Smooth muscle cell (in vitro differentiated cells): ENCODE measurements at regions not wholly inside any gene's neighbourhood (a gene's known extent, or its start where the extent isn't known, plus 50 kb on each side); places are given as distances from the start of the nearest gene placed in this dataset.

Experiments
- DNase-seq: peaks from one replicate; lab custom pipeline; 2025; ENCODE audit not compliant: unreplicated experiment; lab: John Stamatoyannopoulos, UW
- H2AFZ ChIP-seq: fragments of 200-600 bp; sonication (generic); 2 replicates; pipeline ENCODE4 v1.6.0; 2016; ENCODE audit warnings: antibody characterized with exemption, low read depth, mild to moderate bottlenecking
- H3F3A ChIP-seq: fragments of 200-600 bp; sonication (generic); 2 replicates; pipeline ENCODE4 v1.6.0; 2017; ENCODE audit warnings: antibody characterized with exemption, low read depth
- H3K27ac ChIP-seq: fragments of 200-600 bp; sonication (generic); 2 replicates; pipeline ENCODE4 v1.5.1; 2016; ENCODE audit warnings: low read depth, mild to moderate bottlenecking
- H3K27me3 ChIP-seq: fragments of 200-600 bp; sonication (generic); 2 replicates; pipeline ENCODE4 v1.6.1; 2016; ENCODE audit warnings: low read depth, mild to moderate bottlenecking
- H3K36me3 ChIP-seq: fragments of 200-600 bp; sonication (generic); 2 replicates; pipeline ENCODE4 v1.5.1; 2016; ENCODE audit warnings: low read depth
- H3K4me1 ChIP-seq: fragments of 200-600 bp; sonication (generic); 2 replicates; pipeline ENCODE4 v1.5.1; 2016; ENCODE audit warnings: low read depth
- H3K4me2 ChIP-seq: fragments of 200-600 bp; sonication (generic); 2 replicates; pipeline ENCODE4 v1.6.0; 2016; ENCODE audit warnings: mild to moderate bottlenecking
- H3K4me3 ChIP-seq: fragments of 200-600 bp; sonication (generic); 2 replicates; pipeline ENCODE4 v1.5.1; 2016; ENCODE audit warnings: mild to moderate bottlenecking
- H3K79me2 ChIP-seq: fragments of 200-600 bp; sonication (generic); 2 replicates; pipeline ENCODE4 v1.6.0; 2016; ENCODE audit warnings: low read depth, mild to moderate bottlenecking
- H3K9ac ChIP-seq: fragments of 200-600 bp; sonication (generic); 2 replicates; pipeline ENCODE4 v1.6.0; 2016; ENCODE audit warnings: low read depth
- H3K9me3 ChIP-seq: fragments of 200-600 bp; sonication (generic); replicated peaks from 2 replicates; pipeline ENCODE4 v1.5.1; 2016; ENCODE audit warnings: low read depth
- H4K20me1 ChIP-seq: fragments of 200-600 bp; sonication (generic); 2 replicates; pipeline ENCODE4 v1.6.0; 2016; ENCODE audit warnings: low read depth
- CTCF ChIP-seq: fragments of 200-600 bp; sonication (generic); IDR thresholded peaks from 2 replicates; pipeline ENCODE4 v1.5.1; 2017; ENCODE audit warnings: borderline replicate concordance, mild to moderate bottlenecking, antibody characterized with exemption; ENCODE audit not compliant: insufficient read depth, poor library complexity, severe bottlenecking
- WGBS: methylation state at CpG from one replicate; pipeline ENCODE4 v1.1.7; 2016; ENCODE audit warnings: low lambda C conversion rate; 5-methylcytosine and 5-hydroxymethylcytosine counted together

- Histone ChIP-seq H2AFZ (no peak overlapping the region), H3K4me1 (peaks cover 7% of the 10 kb centered on the region), H3F3A (no peaks in the 10 kb centered on the region), H3K4me3 (no peak overlapping the region), H3K9me3 (no peaks in the 10 kb centered on the region), H3K4me2 (no peak overlapping the region), H3K27me3 (no peaks in the 10 kb centered on the region), H3K36me3 (no peaks in the 10 kb centered on the region), H3K9ac (no peak overlapping the region), H4K20me1 (no peaks in the 10 kb centered on the region), H3K79me2 (no peaks in the 10 kb centered on the region), H3K27ac (no peak overlapping the region)
- WGBS, result 95% methylated on average over 2 of the region's 2 CpGs
- TF ChIP-seq CTCF, result no peak
- DNase-seq, result no peak
These were observed 219.3 kb downstream of the CEMIP2 start for GRCh38 chr9:71549023-71549422.

GRCh38 chr9:71544464-71544863 is 223.8 kb downstream of the CEMIP2 start:
- Histone ChIP-seq H3K4me2 (no peak overlapping the region), H4K20me1 (no peaks in the 10 kb centered on the region), H3K27ac (no peak overlapping the region), H3F3A (no peaks in the 10 kb centered on the region), H3K4me3 (no peak overlapping the region), H3K4me1 (no peaks in the 10 kb centered on the region), H3K27me3 (no peaks in the 10 kb centered on the region), H3K36me3 (no peaks in the 10 kb centered on the region), H3K9me3 (no peaks in the 10 kb centered on the region), H3K79me2 (no peaks in the 10 kb centered on the region), H2AFZ (no peak overlapping the region), H3K9ac (no peak overlapping the region)
- 89% methylated on average over 4 of the region's 4 CpGs for WGBS
- TF ChIP-seq CTCF, result no peak
- no peak for DNase-seq

- Histone ChIP-seq H3K4me3 (no peak overlapping the region), H3K79me2 (no peaks in the 10 kb centered on the region), H4K20me1 (no peaks in the 10 kb centered on the region), H2AFZ (no peak overlapping the region), H3K27me3 (no peaks in the 10 kb centered on the region), H3K4me2 (no peak overlapping the region), H3K9ac (no peak overlapping the region), H3K27ac (no peak overlapping the region), H3K4me1 (no peaks in the 10 kb centered on the region), H3K9me3 (no peaks in the 10 kb centered on the region), H3K36me3 (no peaks in the 10 kb centered on the region), H3F3A (no peaks in the 10 kb centered on the region)
- TF ChIP-seq CTCF, result no peak
- 93% methylated on average over 2 of the region's 2 CpGs for WGBS
- no peak for DNase-seq
These were observed 226.9 kb downstream of the CEMIP2 start for GRCh38 chr9:71541436-71541835.

GRCh38 chr9:71524996-71525580 is 243.2 kb downstream of the CEMIP2 start:
- no peaks in the 10 kb centered on the region for H3K27me3 ChIP-seq

More at GRCh38 chr9:71524996-71525580, 243.2 kb downstream of the CEMIP2 start:
- TF ChIP-seq CTCF, result no peak
- Histone ChIP-seq H3K79me2 (no peaks in the 10 kb centered on the region), H3K9ac (no peak overlapping the region), H3K4me3 (no peak overlapping the region), H3K36me3 (no peaks in the 10 kb centered on the region), H3K9me3 (no peaks in the 10 kb centered on the region), H3F3A (no peaks in the 10 kb centered on the region), H3K4me2 (no peak overlapping the region), H4K20me1 (no peaks in the 10 kb centered on the region), H2AFZ (no peak overlapping the region), H3K27ac (no peak overlapping the region), H3K4me1 (no peaks in the 10 kb centered on the region)
- 95% methylated on average over 16 of the region's 16 CpGs for WGBS
- no peak for DNase-seq
